Naive thymus-derived CD4-positive, alpha-beta T cell (primary cell): ENCODE measurements at regions not wholly inside any gene's neighbourhood (a gene's known extent, or its start where the extent isn't known, plus 50 kb on each side); places are given as distances from the start of the nearest gene placed in this dataset.

Source experiments
- ATAC-seq: fragments of 150-1000 bp; cut with Tn5 transposase; 2 replicates; pipeline ENCODE4 v1.10.0; 2021; ENCODE audit warnings: mild to moderate bottlenecking, moderate library complexity
- CTCF ChIA-PET: fragments of 350-600 bp; sonication (Branson Sonifier 250); formaldehyde crosslinking; loops from one replicate; lab custom pipeline; 2021; ENCODE audit warnings: antibody characterized with exemption; lab: Charles Lee
- POLR2A ChIA-PET: fragments of 350-600 bp; sonication (Branson Sonifier 250); formaldehyde crosslinking; loops from one replicate; lab custom pipeline; 2021; ENCODE audit warnings: antibody characterized with exemption, inconsistent platforms; lab: Charles Lee
- DNase-seq, 9 donors: peaks; one replicate each; pipeline versions ENCODE4 v3.0.0 to v3.0.0-alpha.2; 2020 to 2022; ENCODE audit warnings: mixed read lengths in 1 of 9
- H3K27ac ChIP-seq: one replicate; pipeline ENCODE4 v1.7.0; 2013; ENCODE audit warnings: mild to moderate bottlenecking, low read depth, low read length, moderate library complexity
- H3K27me3 ChIP-seq, 2 donors: one replicate each; pipeline ENCODE4 v1.7.0; 2013; ENCODE audit warnings: low read length in 2 of 2, mild to moderate bottlenecking in 2 of 2, moderate library complexity in 2 of 2; ENCODE audit not compliant: control insufficient read depth in 2 of 2, insufficient read depth in 2 of 2
- H3K36me3 ChIP-seq, 3 experiments: 1 replicate in 2 of 3; 2 replicates in 1 of 3; pipeline ENCODE4 v1.7.0; 2013; ENCODE audit warnings: low read length in 3 of 3, mild to moderate bottlenecking in 3 of 3, moderate library complexity in 1 of 3; ENCODE audit not compliant: insufficient read depth in 3 of 3, control insufficient read depth in 2 of 3
- H3K4me1 ChIP-seq, 2 donors: one replicate each; pipeline ENCODE4 v1.7.0; 2013; ENCODE audit warnings: low read length in 2 of 2, mild to moderate bottlenecking in 2 of 2, moderate library complexity in 1 of 2; ENCODE audit not compliant: control insufficient read depth in 2 of 2, insufficient read depth in 2 of 2
- H3K4me3 ChIP-seq: 2 replicates; pipeline ENCODE4 v1.7.0; 2013; ENCODE audit warnings: mild to moderate bottlenecking, low read length
- H3K9me3 ChIP-seq, 3 experiments: 1 replicate in 2 of 3; 2 replicates in 1 of 3; pipeline ENCODE4 v1.7.0; 2013; ENCODE audit warnings: low read length in 3 of 3; ENCODE audit not compliant: control insufficient read depth in 2 of 3
- H3K27ac Mint-ChIP-seq, 9 donors: one replicate each; pipeline ENCODE4 v1.8.0; 2020 to 2022; ENCODE audit warnings: mixed read lengths in 9 of 9, mild to moderate bottlenecking in 8 of 9, moderate library complexity in 5 of 9, inconsistent platforms in 2 of 9
- H3K27me3 Mint-ChIP-seq, 5 donors: one replicate each; pipeline ENCODE4 v1.8.0; 2021 to 2022; ENCODE audit warnings: mixed read lengths in 5 of 5, mild to moderate bottlenecking in 1 of 5
- H3K36me3 Mint-ChIP-seq, 5 donors: one replicate each; pipeline ENCODE4 v1.8.0; 2020 to 2022; ENCODE audit warnings: mixed read lengths in 5 of 5, mild to moderate bottlenecking in 3 of 5, inconsistent platforms in 1 of 5
- H3K4me1 Mint-ChIP-seq, 7 donors: one replicate each; pipeline ENCODE4 v1.8.0; 2020 to 2022; ENCODE audit warnings: mixed read lengths in 7 of 7, mild to moderate bottlenecking in 3 of 7, inconsistent platforms in 1 of 7
- H3K4me3 Mint-ChIP-seq, 10 donors: one replicate each; pipeline ENCODE4 v1.8.0; 2020 to 2022; ENCODE audit warnings: mild to moderate bottlenecking in 10 of 10, mixed read lengths in 10 of 10, moderate library complexity in 6 of 10, inconsistent platforms in 2 of 10
- H3K9me3 Mint-ChIP-seq, 11 donors: one replicate each; pipeline ENCODE4 v1.8.0; 2020 to 2022; ENCODE audit warnings: mixed read lengths in 11 of 11, mild to moderate bottlenecking in 4 of 11, inconsistent platforms in 1 of 11, moderate library complexity in 1 of 11
- intact Hi-C, 2 donors: fragments of 100-400 bp; cut with micrococcal nuclease; formaldehyde crosslinking; loops; one replicate each; pipeline ENCODE4 v1.15.1; 2023

DNA sequence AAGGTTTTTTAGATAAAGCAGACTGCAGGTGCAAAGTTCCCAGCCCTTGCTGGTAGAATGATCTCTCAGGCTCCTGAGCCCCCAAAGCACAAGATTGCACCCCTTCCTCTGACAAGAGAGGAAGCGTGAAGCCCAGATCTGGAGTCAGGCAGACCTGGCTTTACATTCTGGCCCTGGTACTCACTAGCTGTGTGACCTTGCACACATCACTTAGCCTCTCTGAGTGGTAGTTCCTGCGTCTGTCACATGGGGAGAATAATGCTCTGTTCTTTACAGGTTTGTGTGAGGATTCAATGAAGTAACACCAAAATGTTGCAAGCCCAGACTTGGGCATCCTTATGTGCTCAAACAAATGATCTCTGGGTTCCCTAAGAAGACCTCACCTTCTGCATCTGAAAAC, 141.5 kb downstream of the SMAD6 start:
- CTCF ChIA-PET = interaction anchor here (1.0 kb wide), 1 partner anchor 11 kb away, joined by 4 read pairs; no protein-coding TSS in a partner anchor

GRCh38 chr15:66844041-66844746, 142.2 kb downstream of the SMAD6 start:
- intact Hi-C loops = no loop called here
- H3K27ac Mint-ChIP-seq = no peak overlapping the region
- no peaks in the 10 kb centered on the region for H3K9me3 ChIP-seq
- ATAC-seq (no peak), DNase-seq (no peak)
- ChIA-PET CTCF (interaction anchor here (1.0 kb wide), 1 partner anchor 11 kb away, joined by 4 read pairs; no protein-coding TSS in a partner anchor), POLR2A (no interaction called here)
- peak overlapping the region in 3 of 10 donors; percentile 35 to 77 (median 65) for H3K4me3 Mint-ChIP-seq
- H3K27ac ChIP-seq = no peak overlapping the region
- no peaks in the 10 kb centered on the region for H3K4me1 ChIP-seq
- peaks cover 45 to 54% (median 47%) of the 10 kb centered on the region in 5 donors for H3K27me3 Mint-ChIP-seq
- H3K27me3 ChIP-seq = peaks cover 5 to 12% of the 10 kb centered on the region in 2 donors
- H3K4me3 ChIP-seq = no peak overlapping the region
- no peaks in the 10 kb centered on the region for H3K36me3 ChIP-seq
- no peaks in the 10 kb centered on the region for H3K36me3 Mint-ChIP-seq
- peaks cover 0 to 15% (median 5%) of the 10 kb centered on the region in 7 donors for H3K4me1 Mint-ChIP-seq
- H3K9me3 Mint-ChIP-seq = peaks cover 0 to 2% (median 0%) of the 10 kb centered on the region in 11 donors

More for the DNA sequence above, 141.5 kb downstream of the SMAD6 start:
- Mint-ChIP-seq H3K4me3 (peak overlapping the region in 5 of 10 donors; percentile 11 to 77 (median 61)), H3K27me3 (peaks cover 45 to 54% (median 47%) of the 10 kb centered on the region in 5 donors), H3K36me3 (no peaks in the 10 kb centered on the region), H3K27ac (no peak overlapping the region), H3K9me3 (peaks cover 0 to 2% (median 0%) of the 10 kb centered on the region in 11 donors), H3K4me1 (peaks cover 0 to 15% (median 5%) of the 10 kb centered on the region in 7 donors)
- no peak for DNase-seq
- no peaks in the 10 kb centered on the region for H3K4me1 ChIP-seq
- POLR2A ChIA-PET = no interaction called here
- H3K27me3 ChIP-seq = peaks cover 5 to 12% of the 10 kb centered on the region in 2 donors
- no peak overlapping the region for H3K4me3 ChIP-seq
- no peaks in the 10 kb centered on the region for H3K36me3 ChIP-seq
- H3K27ac ChIP-seq = no peak overlapping the region
- intact Hi-C loops = no loop called here
- ATAC-seq = no peak
- no peaks in the 10 kb centered on the region for H3K9me3 ChIP-seq

GRCh38 chr15:66844747-66845145, 142.7 kb downstream of the SMAD6 start:
- Mint-ChIP-seq H3K4me3 (peak overlapping the region in 1 of 10 donors; percentile 25), H3K27me3 (peaks cover 45 to 52% (median 48%) of the 10 kb centered on the region in 5 donors), H3K27ac (no peak overlapping the region), H3K36me3 (no peaks in the 10 kb centered on the region), H3K4me1 (peaks cover 0 to 15% (median 5%) of the 10 kb centered on the region in 7 donors), H3K9me3 (peaks cover 0 to 2% (median 0%) of the 10 kb centered on the region in 11 donors)
- H3K4me1 ChIP-seq = no peaks in the 10 kb centered on the region
- intact Hi-C loops = no loop called here
- CTCF ChIA-PET = interaction anchor here (1.0 kb wide), 1 partner anchor 12 kb away, joined by 4 read pairs; no protein-coding TSS in a partner anchor
- H3K27me3 ChIP-seq = peaks cover 5 to 12% of the 10 kb centered on the region in 2 donors
- no peaks in the 10 kb centered on the region for H3K9me3 ChIP-seq
- no peak overlapping the region for H3K27ac ChIP-seq
- no peaks in the 10 kb centered on the region for H3K36me3 ChIP-seq
- POLR2A ChIA-PET = no interaction called here
- DNase-seq = no peak
- ATAC-seq = no peak
- no peak overlapping the region for H3K4me3 ChIP-seq

GRCh38 chr15:66845266-66845785, 143.3 kb downstream of the SMAD6 start:
- ChIA-PET CTCF (interaction anchor here (0.7 kb wide), 1 partner anchor 36 kb away, joined by 3 read pairs; no protein-coding TSS in a partner anchor), POLR2A (no interaction called here)
- Histone ChIP-seq H3K4me3 (no peak overlapping the region), H3K27me3 (peaks cover 5 to 12% of the 10 kb centered on the region in 2 donors), H3K4me1 (no peaks in the 10 kb centered on the region), H3K36me3 (no peaks in the 10 kb centered on the region), H3K27ac (no peak overlapping the region), H3K9me3 (no peaks in the 10 kb centered on the region)
- H3K4me3 Mint-ChIP-seq = no peak overlapping the region
- peaks cover 0 to 15% (median 5%) of the 10 kb centered on the region in 7 donors for H3K4me1 Mint-ChIP-seq
- DNase-seq = no peak
- ATAC-seq = no peak
- intact Hi-C loops = no loop called here
- H3K27ac Mint-ChIP-seq = no peak overlapping the region
- peaks cover 45 to 51% (median 47%) of the 10 kb centered on the region in 5 donors for H3K27me3 Mint-ChIP-seq
- no peaks in the 10 kb centered on the region for H3K36me3 Mint-ChIP-seq
- H3K9me3 Mint-ChIP-seq = peaks cover 0 to 2% (median 0%) of the 10 kb centered on the region in 11 donors

GRCh38 chr15:66846031-66846430, 144.0 kb downstream of the SMAD6 start:
- no peaks in the 10 kb centered on the region for H3K9me3 ChIP-seq
- intact Hi-C loops = no loop called here
- Mint-ChIP-seq H3K4me1 (peaks cover 0 to 17% (median 6%) of the 10 kb centered on the region in 7 donors), H3K27me3 (peaks cover 43 to 47% (median 45%) of the 10 kb centered on the region in 5 donors), H3K9me3 (peaks cover 0 to 2% (median 0%) of the 10 kb centered on the region in 11 donors), H3K36me3 (no peaks in the 10 kb centered on the region), H3K27ac (no peak overlapping the region), H3K4me3 (no peak overlapping the region)
- H3K27ac ChIP-seq = no peak overlapping the region
- H3K4me3 ChIP-seq = no peak overlapping the region
- DNase-seq = no peak
- ChIA-PET CTCF (interaction anchor here (0.7 kb wide), 1 partner anchor 35 kb away, joined by 3 read pairs; no protein-coding TSS in a partner anchor), POLR2A (no interaction called here)
- no peak for ATAC-seq
- peaks cover 5 to 12% of the 10 kb centered on the region in 2 donors for H3K27me3 ChIP-seq
- no peaks in the 10 kb centered on the region for H3K4me1 ChIP-seq
- H3K36me3 ChIP-seq = no peaks in the 10 kb centered on the region

DNA sequence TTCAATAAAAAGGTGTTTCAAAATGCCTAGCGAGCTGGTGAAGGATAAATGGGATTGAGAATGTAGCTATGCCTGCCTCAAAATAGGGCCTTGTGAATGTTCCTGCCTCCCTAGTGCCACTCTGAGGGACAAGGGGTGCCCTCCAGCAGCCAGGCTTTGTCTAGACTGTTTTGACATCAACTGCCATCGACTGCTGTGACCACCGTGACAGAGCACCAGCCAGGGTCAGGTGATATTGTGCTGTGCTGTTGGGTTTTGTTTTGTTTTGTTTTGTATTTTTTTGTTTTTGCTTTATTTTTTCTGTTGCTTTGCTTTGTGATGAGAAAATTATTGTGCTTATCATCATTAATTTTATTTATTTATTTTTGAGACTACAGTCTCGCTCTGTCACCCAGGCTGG, 144.8 kb downstream of the SMAD6 start:
- Histone ChIP-seq H3K27ac (no peak overlapping the region), H3K4me1 (no peaks in the 10 kb centered on the region), H3K27me3 (peaks cover 5 to 9% of the 10 kb centered on the region in 2 donors), H3K4me3 (no peak overlapping the region), H3K36me3 (no peaks in the 10 kb centered on the region), H3K9me3 (no peaks in the 10 kb centered on the region)
- no peak for ATAC-seq
- H3K4me1 Mint-ChIP-seq = peaks cover 2 to 24% (median 13%) of the 10 kb centered on the region in 7 donors
- H3K36me3 Mint-ChIP-seq = no peaks in the 10 kb centered on the region
- H3K9me3 Mint-ChIP-seq = peaks cover 0 to 2% (median 0%) of the 10 kb centered on the region in 11 donors
- POLR2A ChIA-PET = no interaction called here
- peaks cover 37 to 40% (median 39%) of the 10 kb centered on the region in 5 donors for H3K27me3 Mint-ChIP-seq
- intact Hi-C loops = no loop called here
- CTCF ChIA-PET = no interaction called here
- DNase-seq = no peak
- H3K4me3 Mint-ChIP-seq = no peak overlapping the region
- H3K27ac Mint-ChIP-seq = no peak overlapping the region
